Activated CD8-positive, alpha-beta T cell treated with anti-CD3 and anti-CD28 coated beads, Interleukin-2, amount 10 ng/mL, durations not matched to agents 7 days and 5 days (primary cell): ENCODE measurements at regions not wholly inside any gene's neighbourhood (a gene's known extent, or its start where the extent isn't known, plus 50 kb on each side); places are given as distances from the start of the nearest gene placed in this dataset.

Experiments used
- ATAC-seq: fragments of 150-1000 bp; cut with Tn5 transposase; one replicate; pipeline ENCODE4 v1.10.0; 2021; ENCODE audit warnings: moderate library complexity
- CTCF ChIA-PET: fragments of 350-600 bp; sonication (Branson Sonifier 250); formaldehyde crosslinking; loops from one replicate; lab custom pipeline; 2021; ENCODE audit warnings: antibody characterized with exemption; lab: Charles Lee
- POLR2A ChIA-PET: fragments of 350-600 bp; sonication (Branson Sonifier 250); formaldehyde crosslinking; loops from one replicate; lab custom pipeline; 2021; ENCODE audit warnings: antibody characterized with exemption; lab: Charles Lee
- DNase-seq: peaks from one replicate; pipeline ENCODE4 v3.0.0-alpha.2; 2020
- H3K27ac Mint-ChIP-seq: one replicate; pipeline ENCODE4 v1.8.0; 2021; ENCODE audit warnings: mild to moderate bottlenecking, mixed read lengths
- H3K27me3 Mint-ChIP-seq: one replicate; pipeline ENCODE4 v1.8.0; 2021; ENCODE audit warnings: low read depth, mixed read lengths
- H3K36me3 Mint-ChIP-seq: one replicate; pipeline ENCODE4 v1.8.0; 2021; ENCODE audit warnings: low read depth, mixed read lengths
- H3K4me1 Mint-ChIP-seq: one replicate; pipeline ENCODE4 v1.8.0; 2021; ENCODE audit warnings: low read depth, mixed read lengths
- H3K4me3 Mint-ChIP-seq: one replicate; pipeline ENCODE4 v1.8.0; 2021; ENCODE audit warnings: mild to moderate bottlenecking, mixed read lengths
- H3K9me3 Mint-ChIP-seq: one replicate; pipeline ENCODE4 v1.8.0; 2022; ENCODE audit warnings: mixed read lengths; ENCODE audit not compliant: insufficient read depth

DNA sequence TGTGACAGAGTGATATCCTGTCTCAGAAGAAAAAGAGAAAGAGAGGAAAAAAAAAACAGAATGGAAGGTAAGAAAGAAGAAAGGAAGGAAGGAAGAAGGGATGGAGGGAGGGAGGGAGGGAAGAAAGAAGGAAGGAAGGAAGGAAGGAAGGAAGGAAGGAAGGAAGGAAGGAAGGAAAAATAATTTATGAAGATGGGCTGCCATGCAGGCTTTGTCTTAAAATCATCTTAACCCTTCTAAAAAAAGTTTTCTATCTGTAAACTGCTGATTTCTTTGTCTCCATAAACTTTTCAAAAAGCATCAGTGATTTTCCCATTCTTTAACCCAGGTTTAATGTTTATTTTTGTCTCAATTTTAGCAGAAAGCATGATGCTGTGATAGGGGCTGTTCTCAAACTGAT lies 1154.1 kb upstream of the CDH6 start:
- ChIA-PET CTCF (no interaction called here), POLR2A (no interaction called here)
- no peak overlapping the region for H3K27ac Mint-ChIP-seq
- ATAC-seq (no peak), DNase-seq (no peak)
- no peak overlapping the region for H3K4me3 Mint-ChIP-seq
- no peaks in the 10 kb centered on the region for H3K36me3 Mint-ChIP-seq
- H3K4me1 Mint-ChIP-seq, result no peaks in the 10 kb centered on the region
- H3K27me3 Mint-ChIP-seq, result no peaks in the 10 kb centered on the region
- H3K9me3 Mint-ChIP-seq, result no peaks in the 10 kb centered on the region

- ATAC-seq, result no peak
- POLR2A ChIA-PET, result no interaction called here
- H3K36me3 Mint-ChIP-seq, result no peaks in the 10 kb centered on the region
- no peaks in the 10 kb centered on the region for H3K4me1 Mint-ChIP-seq
- H3K27me3 Mint-ChIP-seq, result no peaks in the 10 kb centered on the region
- H3K9me3 Mint-ChIP-seq, result no peaks in the 10 kb centered on the region
- H3K4me3 Mint-ChIP-seq, result no peak overlapping the region
- no peak for DNase-seq
- H3K27ac Mint-ChIP-seq, result no peak overlapping the region
- CTCF ChIA-PET, result no interaction called here
These were observed 1158.6 kb upstream of the CDH6 start for GRCh38 chr5:30034870-30035269.

DNA sequence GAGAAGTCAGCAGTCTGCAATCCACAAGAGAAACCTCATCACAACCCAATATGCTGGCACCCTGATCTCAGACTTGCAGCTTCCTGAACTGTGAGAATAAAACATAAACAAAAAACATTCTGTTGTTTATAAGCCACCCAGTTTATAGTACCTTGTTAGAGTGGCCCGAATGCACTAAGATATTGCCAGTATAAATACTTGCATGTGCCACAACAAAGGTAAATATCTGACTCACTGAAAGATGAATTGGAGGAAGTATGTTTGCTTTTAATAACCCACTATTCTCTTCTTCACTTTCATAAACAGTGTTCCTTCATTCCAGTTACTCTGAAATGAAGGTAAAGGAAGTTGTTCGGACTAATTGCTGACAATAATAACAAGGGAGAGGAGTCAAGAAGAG lies 1163.4 kb upstream of the CDH6 start:
- Mint-ChIP-seq H3K27ac (no peak overlapping the region), H3K4me3 (no peak overlapping the region), H3K9me3 (peaks cover 5% of the 10 kb centered on the region), H3K27me3 (no peaks in the 10 kb centered on the region), H3K4me1 (no peaks in the 10 kb centered on the region), H3K36me3 (no peaks in the 10 kb centered on the region)
- POLR2A ChIA-PET, result no interaction called here
- DNase-seq (no peak), ATAC-seq (no peak)
- CTCF ChIA-PET, result no interaction called here

DNA sequence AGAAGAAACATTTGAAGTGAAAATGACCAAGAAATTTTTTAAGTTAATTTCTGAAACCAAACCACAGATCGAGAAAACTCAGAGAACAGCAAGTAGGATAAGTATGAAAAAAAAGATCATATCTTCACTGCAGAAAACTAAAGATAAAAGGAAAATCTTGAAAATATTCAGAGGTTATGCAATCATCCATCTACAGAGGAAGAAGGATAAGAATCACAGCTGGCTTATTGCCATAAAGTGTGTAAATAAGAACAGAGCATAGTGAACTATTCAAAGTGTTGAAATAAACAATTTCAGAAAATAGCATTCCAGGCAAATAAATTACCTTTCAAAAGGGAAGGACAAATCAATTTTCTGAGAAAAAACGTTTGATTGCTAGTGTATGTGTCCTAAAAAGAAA lies 1191.7 kb upstream of the CDH6 start:
- ChIA-PET CTCF (no interaction called here), POLR2A (no interaction called here)
- Mint-ChIP-seq H3K4me3 (no peak overlapping the region), H3K4me1 (no peaks in the 10 kb centered on the region), H3K27ac (no peak overlapping the region), H3K36me3 (no peaks in the 10 kb centered on the region), H3K27me3 (no peaks in the 10 kb centered on the region), H3K9me3 (peaks cover 18% of the 10 kb centered on the region)
- DNase-seq, result no peak
- ATAC-seq, result no peak

GRCh38 chr5:30000231-30000630 lies 1193.3 kb upstream of the CDH6 start:
- no peak for DNase-seq
- H3K4me3 Mint-ChIP-seq, result no peak overlapping the region
- H3K36me3 Mint-ChIP-seq, result no peaks in the 10 kb centered on the region
- ChIA-PET CTCF (no interaction called here), POLR2A (no interaction called here)
- H3K9me3 Mint-ChIP-seq, result peaks cover 12% of the 10 kb centered on the region
- H3K4me1 Mint-ChIP-seq, result no peaks in the 10 kb centered on the region
- no peaks in the 10 kb centered on the region for H3K27me3 Mint-ChIP-seq
- no peak overlapping the region for H3K27ac Mint-ChIP-seq
- no peak for ATAC-seq

- Mint-ChIP-seq H3K27me3 (no peaks in the 10 kb centered on the region), H3K9me3 (peaks cover 18% of the 10 kb centered on the region), H3K36me3 (no peaks in the 10 kb centered on the region), H3K4me1 (no peaks in the 10 kb centered on the region), H3K27ac (no peak overlapping the region), H3K4me3 (no peak overlapping the region)
- CTCF ChIA-PET, result no interaction called here
- no peak for DNase-seq
- POLR2A ChIA-PET, result no interaction called here
- ATAC-seq, result no peak
These were observed 1198.3 kb upstream of the CDH6 start for GRCh38 chr5:29995154-29995553.

GRCh38 chr5:29994519-29994918 lies 1199.0 kb upstream of the CDH6 start:
- Mint-ChIP-seq H3K4me1 (no peaks in the 10 kb centered on the region), H3K36me3 (no peaks in the 10 kb centered on the region), H3K9me3 (peaks cover 15% of the 10 kb centered on the region), H3K4me3 (no peak overlapping the region), H3K27me3 (no peaks in the 10 kb centered on the region), H3K27ac (no peak overlapping the region)
- DNase-seq, result no peak
- no peak for ATAC-seq
- POLR2A ChIA-PET, result no interaction called here
- CTCF ChIA-PET, result no interaction called here

DNA sequence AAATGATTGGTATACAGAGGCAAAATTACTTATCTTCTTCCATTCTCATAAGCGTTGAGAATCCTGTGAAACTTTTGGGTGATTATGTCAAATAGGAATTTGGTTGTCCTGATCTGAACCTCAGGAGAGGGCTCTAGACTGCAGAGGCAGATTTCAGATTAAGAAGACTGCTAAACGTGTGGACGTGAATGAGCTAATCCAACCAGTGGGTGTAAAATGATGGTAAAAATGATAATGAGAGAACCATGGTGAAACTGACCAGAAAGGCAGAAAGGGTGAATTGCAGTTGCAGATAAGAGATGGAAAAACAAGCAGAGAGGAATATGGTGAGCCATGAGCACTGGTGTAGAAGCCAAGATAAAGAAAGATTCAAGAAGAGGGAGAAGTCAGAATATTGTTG lies 1200.2 kb upstream of the CDH6 start:
- ChIA-PET CTCF (no interaction called here), POLR2A (no interaction called here)
- no peaks in the 10 kb centered on the region for H3K4me1 Mint-ChIP-seq
- no peak overlapping the region for H3K27ac Mint-ChIP-seq
- no peak for DNase-seq
- H3K9me3 Mint-ChIP-seq, result peaks cover 15% of the 10 kb centered on the region
- H3K27me3 Mint-ChIP-seq, result no peaks in the 10 kb centered on the region
- H3K4me3 Mint-ChIP-seq, result no peak overlapping the region
- no peak for ATAC-seq
- no peaks in the 10 kb centered on the region for H3K36me3 Mint-ChIP-seq

GRCh38 chr5:29992248-29992647 lies 1201.2 kb upstream of the CDH6 start:
- Mint-ChIP-seq H3K4me1 (no peaks in the 10 kb centered on the region), H3K4me3 (no peak overlapping the region), H3K9me3 (peaks cover 9% of the 10 kb centered on the region), H3K27me3 (no peaks in the 10 kb centered on the region), H3K36me3 (no peaks in the 10 kb centered on the region), H3K27ac (no peak overlapping the region)
- ChIA-PET POLR2A (interaction anchor here (0.6 kb wide), 1 partner anchor 1540 kb away, joined by 3 read pairs; no protein-coding TSS in a partner anchor), CTCF (no interaction called here)
- ATAC-seq (no peak), DNase-seq (no peak)

DNA sequence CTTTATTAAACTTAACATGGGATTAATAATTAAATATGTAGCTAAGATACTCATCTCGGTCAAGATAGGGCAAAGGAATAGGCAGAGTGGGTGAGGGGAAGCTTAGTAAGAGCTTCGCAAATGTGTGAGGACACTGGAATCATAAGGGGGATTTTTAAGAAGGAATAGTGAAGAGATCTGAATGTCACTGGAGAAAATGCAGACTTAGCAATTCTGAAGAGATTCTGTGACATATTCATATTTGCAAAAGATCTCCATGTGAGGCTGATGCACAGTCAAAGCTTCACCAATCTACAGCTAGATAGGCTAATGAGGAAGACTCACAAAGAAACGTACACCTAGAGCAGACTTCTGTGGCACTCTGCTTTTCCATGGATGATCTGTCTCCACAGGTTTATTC lies 1202.8 kb upstream of the CDH6 start:
- ChIA-PET CTCF (no interaction called here), POLR2A (no interaction called here)
- H3K4me1 Mint-ChIP-seq, result no peaks in the 10 kb centered on the region
- no peaks in the 10 kb centered on the region for H3K36me3 Mint-ChIP-seq
- H3K4me3 Mint-ChIP-seq, result no peak overlapping the region
- no peak overlapping the region for H3K27ac Mint-ChIP-seq
- ATAC-seq (no peak), DNase-seq (no peak)
- no peaks in the 10 kb centered on the region for H3K27me3 Mint-ChIP-seq
- H3K9me3 Mint-ChIP-seq, result peaks cover 9% of the 10 kb centered on the region

- DNase-seq (no peak), ATAC-seq (no peak)
- Mint-ChIP-seq H3K27ac (no peak overlapping the region), H3K4me3 (no peak overlapping the region), H3K9me3 (peaks cover 9% of the 10 kb centered on the region), H3K4me1 (no peaks in the 10 kb centered on the region), H3K27me3 (no peaks in the 10 kb centered on the region), H3K36me3 (no peaks in the 10 kb centered on the region)
- POLR2A ChIA-PET, result no interaction called here
- CTCF ChIA-PET, result no interaction called here
These were observed 1209.3 kb upstream of the CDH6 start for GRCh38 chr5:29984156-29984540.

GRCh38 chr5:29983528-29984155 lies 1209.8 kb upstream of the CDH6 start:
- ChIA-PET CTCF (no interaction called here), POLR2A (no interaction called here)
- H3K4me3 Mint-ChIP-seq, result no peak overlapping the region
- no peak overlapping the region for H3K27ac Mint-ChIP-seq
- no peak for ATAC-seq
- no peaks in the 10 kb centered on the region for H3K4me1 Mint-ChIP-seq
- peaks cover 9% of the 10 kb centered on the region for H3K9me3 Mint-ChIP-seq
- no peak for DNase-seq
- H3K27me3 Mint-ChIP-seq, result no peaks in the 10 kb centered on the region
- H3K36me3 Mint-ChIP-seq, result no peaks in the 10 kb centered on the region

DNA sequence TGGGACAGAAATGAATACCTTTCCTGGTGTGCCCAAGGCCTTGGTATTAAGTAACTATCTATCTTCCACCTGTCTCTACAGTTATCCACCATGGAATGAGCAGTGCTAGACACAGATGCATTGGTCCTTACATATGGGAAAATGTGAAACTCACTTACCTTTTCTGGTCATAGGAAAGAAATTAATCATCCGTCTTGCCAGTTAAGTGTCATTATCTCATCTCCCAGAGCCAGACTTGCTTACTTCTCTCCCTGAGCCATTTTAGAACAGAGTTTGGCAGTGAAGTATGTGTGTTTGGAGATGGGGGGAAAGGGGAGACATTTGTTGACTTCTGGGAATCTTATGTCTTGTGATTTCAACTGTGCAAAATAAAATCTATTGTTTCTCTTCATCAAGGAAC lies 1211.0 kb upstream of the CDH6 start:
- H3K9me3 Mint-ChIP-seq, result peaks cover 9% of the 10 kb centered on the region
- ChIA-PET POLR2A (no interaction called here), CTCF (no interaction called here)
- H3K36me3 Mint-ChIP-seq, result no peaks in the 10 kb centered on the region
- no peak overlapping the region for H3K4me3 Mint-ChIP-seq
- no peak overlapping the region for H3K27ac Mint-ChIP-seq
- H3K4me1 Mint-ChIP-seq, result no peaks in the 10 kb centered on the region
- ATAC-seq, result no peak
- no peak for DNase-seq
- H3K27me3 Mint-ChIP-seq, result no peaks in the 10 kb centered on the region
